ENCODE measurements at regions not wholly inside any gene's neighbourhood (a gene's known extent, or its start where the extent isn't known, plus 50 kb on each side); places are given as distances from the start of the nearest gene placed in this dataset.

GRCh38 chr5:67620424-67621397 lies 424.1 kb upstream of the CD180 start:
- 58 to 68% (median 60%) methylated on average over 11 of the region's 11 CpGs for WGBS, 5 donors
- no peaks in the 10 kb centered on the region for H3K9me3 ChIP-seq
- H3K27me3 ChIP-seq, result no peaks in the 10 kb centered on the region
- TF ChIP-seq POLR2AphosphoS5 (IDR thresholded peaks at IDR 0.05), result no peak
- TF ChIP-seq POLR2A (IDR thresholded peaks at IDR 0.05), result no peak
- TF ChIP-seq, protein P1, sequence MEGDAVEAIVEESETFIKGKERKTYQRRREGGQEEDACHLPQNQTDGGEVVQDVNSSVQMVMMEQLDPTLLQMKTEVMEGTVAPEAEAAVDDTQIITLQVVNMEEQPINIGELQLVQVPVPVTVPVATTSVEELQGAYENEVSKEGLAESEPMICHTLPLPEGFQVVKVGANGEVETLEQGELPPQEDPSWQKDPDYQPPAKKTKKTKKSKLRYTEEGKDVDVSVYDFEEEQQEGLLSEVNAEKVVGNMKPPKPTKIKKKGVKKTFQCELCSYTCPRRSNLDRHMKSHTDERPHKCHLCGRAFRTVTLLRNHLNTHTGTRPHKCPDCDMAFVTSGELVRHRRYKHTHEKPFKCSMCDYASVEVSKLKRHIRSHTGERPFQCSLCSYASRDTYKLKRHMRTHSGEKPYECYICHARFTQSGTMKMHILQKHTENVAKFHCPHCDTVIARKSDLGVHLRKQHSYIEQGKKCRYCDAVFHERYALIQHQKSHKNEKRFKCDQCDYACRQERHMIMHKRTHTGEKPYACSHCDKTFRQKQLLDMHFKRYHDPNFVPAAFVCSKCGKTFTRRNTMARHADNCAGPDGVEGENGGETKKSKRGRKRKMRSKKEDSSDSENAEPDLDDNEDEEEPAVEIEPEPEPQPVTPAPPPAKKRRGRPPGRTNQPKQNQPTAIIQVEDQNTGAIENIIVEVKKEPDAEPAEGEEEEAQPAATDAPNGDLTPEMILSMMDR (IDR thresholded peaks at IDR 0.05), result no peak
- TF ChIP-seq EP300 (IDR thresholded peaks at IDR 0.05), result no peak
- no peaks in the 10 kb centered on the region for H3K36me3 ChIP-seq
- DNase-seq, result peak in 1 of 2 donors; percentile 26
- intact Hi-C loops (cut with DNase I; ENCODE audit: low total_unique reads), result no loop called here
- no peak overlapping the region for H3K4me3 ChIP-seq
- no peak overlapping the region for H3K27ac ChIP-seq
- H3K4me1 ChIP-seq, result no peaks in the 10 kb centered on the region

DNA sequence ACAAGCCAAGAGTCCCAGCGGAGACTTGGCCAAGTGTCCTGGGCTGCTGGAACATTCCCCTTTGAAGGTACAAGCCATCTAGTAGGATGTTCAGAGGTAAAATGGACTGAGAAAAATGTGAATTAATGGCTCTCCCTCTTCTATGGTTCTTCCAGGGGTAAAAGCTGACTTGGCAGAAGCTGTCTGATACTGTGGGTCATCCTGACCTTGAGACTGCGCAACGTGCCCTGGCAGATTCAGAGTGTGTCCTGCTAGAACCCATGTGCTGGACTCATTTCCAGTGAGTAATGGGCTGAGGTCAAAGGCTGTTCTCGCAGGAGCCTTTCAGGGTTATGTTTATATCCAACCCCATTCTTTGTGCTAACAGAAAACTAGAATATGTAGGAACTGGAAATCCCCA lies 423.0 kb upstream of the CD180 start:
- TF ChIP-seq, protein P1 (IDR thresholded peaks at IDR 0.05), result no peak
- TF ChIP-seq EP300 (IDR thresholded peaks at IDR 0.05) (no peak), POLR2A (IDR thresholded peaks at IDR 0.05) (no peak), POLR2AphosphoS5 (IDR thresholded peaks at IDR 0.05) (no peak)

GRCh38 chr5:67619235-67619634 lies 422.6 kb upstream of the CD180 start:
- TF ChIP-seq EP300 (IDR thresholded peaks at IDR 0.05) (no peak), POLR2A (IDR thresholded peaks at IDR 0.05) (no peak), POLR2AphosphoS5 (IDR thresholded peaks at IDR 0.05) (no peak)
- TF ChIP-seq, protein P1 (IDR thresholded peaks at IDR 0.05), result no peak
- Histone ChIP-seq H3K9me3 (no peaks in the 10 kb centered on the region), H3K4me3 (no peak overlapping the region), H3K27ac (no peak overlapping the region), H3K27me3 (no peaks in the 10 kb centered on the region), H3K4me1 (no peaks in the 10 kb centered on the region), H3K36me3 (no peaks in the 10 kb centered on the region)
- intact Hi-C loops (cut with DNase I; ENCODE audit: low total_unique reads), result no loop called here
- DNase-seq, result no peak

More for the DNA sequence above, 423.0 kb upstream of the CD180 start:
- H3K4me1 ChIP-seq, result no peaks in the 10 kb centered on the region
- H3K4me3 ChIP-seq, result no peak overlapping the region
- intact Hi-C loops (cut with DNase I; ENCODE audit: low total_unique reads), result no loop called here
- H3K9me3 ChIP-seq, result no peaks in the 10 kb centered on the region
- H3K27ac ChIP-seq, result no peak overlapping the region
- WGBS, 5 donors, result 84 to 93% (median 85%) methylated on average over 4 of the region's 4 CpGs
- no peaks in the 10 kb centered on the region for H3K36me3 ChIP-seq
- DNase-seq, result no peak
- H3K27me3 ChIP-seq, result no peaks in the 10 kb centered on the region

GRCh38 chr5:67617051-67617450 lies 420.5 kb upstream of the CD180 start:
- H3K4me1 ChIP-seq, result no peaks in the 10 kb centered on the region
- H3K27me3 ChIP-seq, result no peaks in the 10 kb centered on the region
- 84 to 94% (median 91%) methylated on average over 3 of the region's 3 CpGs for WGBS, 5 donors
- TF ChIP-seq, protein P1 (IDR thresholded peaks at IDR 0.05), result no peak
- TF ChIP-seq EP300 (IDR thresholded peaks at IDR 0.05) (no peak), POLR2AphosphoS5 (IDR thresholded peaks at IDR 0.05) (no peak), POLR2A (IDR thresholded peaks at IDR 0.05) (no peak)
- intact Hi-C loops (cut with DNase I; ENCODE audit: low total_unique reads), result no loop called here
- H3K27ac ChIP-seq, result no peak overlapping the region
- H3K36me3 ChIP-seq, result no peaks in the 10 kb centered on the region
- H3K9me3 ChIP-seq, result no peaks in the 10 kb centered on the region
- no peak for DNase-seq
- H3K4me3 ChIP-seq, result no peak overlapping the region

Data from stomach (tissue), 8 donors.